ENCODE measurements at regions not wholly inside any gene's neighbourhood (a gene's known extent, or its start where the extent isn't known, plus 50 kb on each side); places are given as distances from the start of the nearest gene placed in this dataset.

- no peak for DNase-seq
- in situ Hi-C loops (cut with MboI) = no loop called here
- H2AFZ ChIP-seq = no peak overlapping the region
Measured at GRCh38 chr7:46440186-46440585, 519.1 kb upstream of the IGFBP3 start.

GRCh38 chr7:46432708-46433107 is 511.6 kb upstream of the IGFBP3 start:
- peaks cover 14% of the 10 kb centered on the region for H3K4me1 ChIP-seq (ENCODE audit: insufficient read depth)
- no peaks in the 10 kb centered on the region for H3K36me3 ChIP-seq (ENCODE audit: low read depth)
- H3K27ac ChIP-seq = peak overlapping the region; percentile 23
- H3F3A ChIP-seq (ENCODE audit: insufficient read depth) = peaks cover 8% of the 10 kb centered on the region; the same call in 1 of the 2 replicates
- WGBS, 2 experiments (ENCODE audit: low coverage in 1 of 2, low lambda C conversion rate in 2 of 2, missing lambda C conversion rate in 2 of 2) = 27 to 29% methylated on average over 4 of the region's 4 CpGs
- in situ Hi-C loops (cut with MboI) = no loop called here
- no peaks in the 10 kb centered on the region for H3K9me2 ChIP-seq (ENCODE audit: insufficient read depth)
- peak; percentile 64 for DNase-seq
- peak overlapping the region; percentile 54 for H2AFZ ChIP-seq
- H3K9me3 ChIP-seq (ENCODE audit: low read depth) = no peaks in the 10 kb centered on the region
- H3K79me2 ChIP-seq (ENCODE audit: insufficient read depth) = no peaks in the 10 kb centered on the region
- TF ChIP-seq EZH2phosphoT487 (IDR thresholded peaks at IDR 0.05; ENCODE audit: insufficient read depth, low read depth) (no peak), EZH2 (IDR thresholded peaks at IDR 0.05; ENCODE audit: insufficient read depth, poor library complexity, severe bottlenecking) (no peak)
- no peak overlapping the region for H3K4me3 ChIP-seq
- H3K4me2 ChIP-seq (ENCODE audit: unreplicated experiment) = peak overlapping the region; percentile 22
- no peaks in the 10 kb centered on the region for H4K20me1 ChIP-seq (ENCODE audit: insufficient read depth)
- H3K9ac ChIP-seq = no peak overlapping the region
- no peaks in the 10 kb centered on the region for H3K27me3 ChIP-seq (replicated peaks; ENCODE audit: insufficient read depth)

More at GRCh38 chr7:46440186-46440585, 519.1 kb upstream of the IGFBP3 start:
- no peak for TF ChIP-seq EZH2 (IDR thresholded peaks at IDR 0.05; ENCODE audit: insufficient read depth, poor library complexity, severe bottlenecking)
- no peak for TF ChIP-seq EZH2phosphoT487 (IDR thresholded peaks at IDR 0.05; ENCODE audit: insufficient read depth, low read depth)
- Histone ChIP-seq H3K9me3 (ENCODE audit: low read depth) (no peaks in the 10 kb centered on the region), H3K27me3 (replicated peaks; ENCODE audit: insufficient read depth) (no peaks in the 10 kb centered on the region), H3K27ac (no peak overlapping the region), H3K4me1 (ENCODE audit: insufficient read depth) (peaks cover 10% of the 10 kb centered on the region), H3K9me2 (ENCODE audit: insufficient read depth) (no peaks in the 10 kb centered on the region), H3K4me3 (no peak overlapping the region), H3K4me2 (ENCODE audit: unreplicated experiment) (no peak overlapping the region), H3K9ac (no peak overlapping the region), H3K79me2 (ENCODE audit: insufficient read depth) (no peaks in the 10 kb centered on the region), H3K36me3 (ENCODE audit: low read depth) (no peaks in the 10 kb centered on the region), H4K20me1 (ENCODE audit: insufficient read depth) (no peaks in the 10 kb centered on the region), H3F3A (ENCODE audit: insufficient read depth) (peaks cover 10% of the 10 kb centered on the region; the same call in 1 of the 2 replicates)
- 84 to 87% methylated on average over 6 of the region's 6 CpGs for WGBS, 2 experiments (ENCODE audit: low coverage in 1 of 2, low lambda C conversion rate in 2 of 2, missing lambda C conversion rate in 2 of 2)

- Histone ChIP-seq H3F3A (ENCODE audit: insufficient read depth) (peaks cover 8% of the 10 kb centered on the region; the same call in 1 of the 2 replicates), H3K4me2 (ENCODE audit: unreplicated experiment) (no peak overlapping the region), H3K4me1 (ENCODE audit: insufficient read depth) (peaks cover 14% of the 10 kb centered on the region), H4K20me1 (ENCODE audit: insufficient read depth) (no peaks in the 10 kb centered on the region), H3K9me3 (ENCODE audit: low read depth) (no peaks in the 10 kb centered on the region), H2AFZ (no peak overlapping the region), H3K27me3 (replicated peaks; ENCODE audit: insufficient read depth) (no peaks in the 10 kb centered on the region), H3K27ac (no peak overlapping the region), H3K9ac (no peak overlapping the region), H3K36me3 (ENCODE audit: low read depth) (no peaks in the 10 kb centered on the region), H3K4me3 (no peak overlapping the region), H3K79me2 (ENCODE audit: insufficient read depth) (no peaks in the 10 kb centered on the region), H3K9me2 (ENCODE audit: insufficient read depth) (no peaks in the 10 kb centered on the region)
- peak; percentile 23 for DNase-seq
- TF ChIP-seq EZH2phosphoT487 (IDR thresholded peaks at IDR 0.05; ENCODE audit: insufficient read depth, low read depth) (no peak), EZH2 (IDR thresholded peaks at IDR 0.05; ENCODE audit: insufficient read depth, poor library complexity, severe bottlenecking) (no peak)
- in situ Hi-C loops (cut with MboI) = no loop called here
Measured at GRCh38 chr7:46428295-46428694, 507.2 kb upstream of the IGFBP3 start.

GRCh38 chr7:46424934-46425333 is 503.9 kb upstream of the IGFBP3 start:
- H3K4me3 ChIP-seq = no peak overlapping the region
- H3K4me2 ChIP-seq (ENCODE audit: unreplicated experiment) = no peak overlapping the region
- peaks cover 5% of the 10 kb centered on the region; the same call in 1 of the 2 replicates for H3K4me1 ChIP-seq (ENCODE audit: insufficient read depth)
- DNase-seq = no peak
- TF ChIP-seq EZH2 (IDR thresholded peaks at IDR 0.05; ENCODE audit: insufficient read depth, poor library complexity, severe bottlenecking) = no peak
- TF ChIP-seq EZH2phosphoT487 (IDR thresholded peaks at IDR 0.05; ENCODE audit: insufficient read depth, low read depth) = no peak
- H3F3A ChIP-seq (ENCODE audit: insufficient read depth) = no peaks in the 10 kb centered on the region
- no peaks in the 10 kb centered on the region for H3K9me3 ChIP-seq (ENCODE audit: low read depth)
- 87 to 92% methylated on average over 1 of the region's 1 CpG for WGBS, 2 experiments (ENCODE audit: low coverage in 1 of 2, low lambda C conversion rate in 2 of 2, missing lambda C conversion rate in 2 of 2)
- H2AFZ ChIP-seq = no peak overlapping the region
- H3K27me3 ChIP-seq (replicated peaks; ENCODE audit: insufficient read depth) = no peaks in the 10 kb centered on the region
- in situ Hi-C loops (cut with MboI) = no loop called here
- no peaks in the 10 kb centered on the region for H3K79me2 ChIP-seq (ENCODE audit: insufficient read depth)
- no peak overlapping the region for H3K9ac ChIP-seq
- H4K20me1 ChIP-seq (ENCODE audit: insufficient read depth) = no peaks in the 10 kb centered on the region
- no peak overlapping the region for H3K27ac ChIP-seq
- 0 out of 2 replicates have a peak, but pooled peaks cover 4% of the 10 kb centered on the region for H3K9me2 ChIP-seq (ENCODE audit: insufficient read depth)
- H3K36me3 ChIP-seq (ENCODE audit: low read depth) = no peaks in the 10 kb centered on the region

All from GM23248 (cell line).